ENCODE measurements at regions not wholly inside any gene's neighbourhood (a gene's known extent, or its start where the extent isn't known, plus 50 kb on each side); places are given as distances from the start of the nearest gene placed in this dataset.

DNA sequence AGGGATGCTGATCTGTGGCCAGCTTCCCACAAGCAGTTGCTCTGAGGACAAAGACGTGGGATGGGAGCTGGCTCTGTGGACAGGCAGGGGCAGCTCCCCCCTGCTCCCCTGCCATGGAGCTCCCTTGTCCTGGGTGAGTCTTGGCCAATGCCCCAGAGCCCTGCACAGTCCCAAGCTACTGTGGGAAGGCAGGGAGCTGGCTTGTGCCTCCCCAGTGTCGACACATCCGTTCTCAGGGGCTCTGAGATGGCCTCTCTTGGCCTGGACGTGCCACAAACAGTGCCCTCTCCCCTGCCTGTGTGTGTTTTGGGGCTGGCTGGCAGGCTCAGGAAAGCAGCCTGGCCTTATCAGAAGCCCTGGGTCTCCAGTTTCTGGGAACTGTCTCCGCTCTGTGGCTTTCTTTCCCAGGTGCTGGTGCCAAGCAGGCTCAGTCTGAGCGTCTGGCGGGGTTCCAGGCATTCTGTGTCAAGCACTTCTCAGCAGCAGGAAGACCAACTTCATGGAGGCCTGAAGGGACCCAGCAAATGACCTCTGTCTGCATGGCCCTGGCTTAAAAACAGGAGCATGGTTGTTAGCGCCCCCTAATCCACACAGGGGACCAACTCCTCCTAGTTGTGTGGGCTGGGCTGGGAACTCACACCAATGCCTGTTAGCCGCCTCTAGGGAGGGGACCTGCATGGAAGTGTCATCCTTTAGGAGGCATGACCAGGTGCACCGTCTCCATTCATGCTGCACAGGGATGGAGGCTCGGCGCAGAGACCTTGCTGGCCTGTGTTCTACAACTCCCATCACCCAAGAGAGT is 375.2 kb downstream of the RPS24 start:
- TF ChIP-seq, protein P1, sequence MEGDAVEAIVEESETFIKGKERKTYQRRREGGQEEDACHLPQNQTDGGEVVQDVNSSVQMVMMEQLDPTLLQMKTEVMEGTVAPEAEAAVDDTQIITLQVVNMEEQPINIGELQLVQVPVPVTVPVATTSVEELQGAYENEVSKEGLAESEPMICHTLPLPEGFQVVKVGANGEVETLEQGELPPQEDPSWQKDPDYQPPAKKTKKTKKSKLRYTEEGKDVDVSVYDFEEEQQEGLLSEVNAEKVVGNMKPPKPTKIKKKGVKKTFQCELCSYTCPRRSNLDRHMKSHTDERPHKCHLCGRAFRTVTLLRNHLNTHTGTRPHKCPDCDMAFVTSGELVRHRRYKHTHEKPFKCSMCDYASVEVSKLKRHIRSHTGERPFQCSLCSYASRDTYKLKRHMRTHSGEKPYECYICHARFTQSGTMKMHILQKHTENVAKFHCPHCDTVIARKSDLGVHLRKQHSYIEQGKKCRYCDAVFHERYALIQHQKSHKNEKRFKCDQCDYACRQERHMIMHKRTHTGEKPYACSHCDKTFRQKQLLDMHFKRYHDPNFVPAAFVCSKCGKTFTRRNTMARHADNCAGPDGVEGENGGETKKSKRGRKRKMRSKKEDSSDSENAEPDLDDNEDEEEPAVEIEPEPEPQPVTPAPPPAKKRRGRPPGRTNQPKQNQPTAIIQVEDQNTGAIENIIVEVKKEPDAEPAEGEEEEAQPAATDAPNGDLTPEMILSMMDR (conservative IDR thresholded peaks at IDR 0.05; ENCODE audit: low read depth, low read length), result peak; percentile 33
- TF ChIP-seq EZH2phosphoT487 (IDR thresholded peaks at IDR 0.05; ENCODE audit: borderline replicate concordance, low read length), result no peak

All from PC-3 (cell line).